Mesendoderm (in vitro differentiated cells): ENCODE measurements at regions not wholly inside any gene's neighbourhood (a gene's known extent, or its start where the extent isn't known, plus 50 kb on each side); places are given as distances from the start of the nearest gene placed in this dataset.
"Not testable (repeated sequence)": the region's sequence is repeated elsewhere in the genome, so short reads cannot be mapped to it uniquely, and the experiment has no call there.

Experiments
- DNase-seq: peaks from one replicate; pipeline ENCODE4 v3.0.0; 2013
- H2AK5ac ChIP-seq: 2 replicates; pipeline ENCODE4 v1.6.1; 2013; ENCODE audit warnings: low read length, inconsistent platforms
- H2BK120ac ChIP-seq: 2 replicates; pipeline ENCODE4 v1.6.1; 2013; ENCODE audit warnings: low read depth, mild to moderate bottlenecking, low read length, moderate library complexity, mixed read lengths
- H2BK15ac ChIP-seq: replicated peaks from 2 replicates; pipeline ENCODE4 v1.6.1; 2013; ENCODE audit warnings: low read depth, mild to moderate bottlenecking, moderate library complexity
- H2BK5ac ChIP-seq: 2 replicates; pipeline ENCODE4 v1.6.1; 2013; ENCODE audit warnings: low read length, inconsistent platforms
- H3K18ac ChIP-seq: 2 replicates; pipeline ENCODE4 v1.6.1; 2013; ENCODE audit warnings: mild to moderate bottlenecking, low read length, mixed read lengths
- H3K23ac ChIP-seq: one replicate; pipeline ENCODE4 v1.6.1; 2013; ENCODE audit warnings: low read length
- H3K27ac ChIP-seq: 2 replicates; pipeline ENCODE4 v1.5.1; 2013; ENCODE audit warnings: low read depth, mild to moderate bottlenecking, inconsistent platforms, low read length, moderate library complexity
- H3K27me3 ChIP-seq: 2 replicates; pipeline ENCODE4 v1.6.1; 2013; ENCODE audit warnings: low read length, control low read depth, mild to moderate bottlenecking, inconsistent platforms; ENCODE audit not compliant: insufficient read depth, poor library complexity
- H3K36me3 ChIP-seq: 2 replicates; pipeline ENCODE4 v1.6.1; 2013; ENCODE audit warnings: low read length, inconsistent platforms; ENCODE audit not compliant: control insufficient read depth, insufficient read depth
- H3K4ac ChIP-seq: one replicate; pipeline ENCODE4 v1.6.1; 2013; ENCODE audit warnings: low read depth, mild to moderate bottlenecking, low read length, moderate library complexity
- H3K4me1 ChIP-seq: 2 replicates; pipeline ENCODE4 v1.6.1; 2013; ENCODE audit warnings: low read depth, low read length, inconsistent platforms; ENCODE audit not compliant: control insufficient read depth
- H3K4me2 ChIP-seq: 2 replicates; pipeline ENCODE4 v1.6.1; 2013; ENCODE audit warnings: low read length
- H3K4me3 ChIP-seq: 2 replicates; pipeline ENCODE4 v1.5.1; 2013; ENCODE audit warnings: mild to moderate bottlenecking, low read length
- H3K56ac ChIP-seq: one replicate; pipeline ENCODE4 v1.6.1; 2013; ENCODE audit warnings: low read length
- H3K79me1 ChIP-seq: 2 replicates; pipeline ENCODE4 v1.6.1; 2013; ENCODE audit warnings: low read length, inconsistent platforms
- H3K79me2 ChIP-seq: 2 replicates; pipeline ENCODE4 v1.6.1; 2013; ENCODE audit warnings: mild to moderate bottlenecking, low read length; ENCODE audit not compliant: control insufficient read depth, insufficient read depth
- H3K9ac ChIP-seq: 2 replicates; pipeline ENCODE4 v1.6.1; 2013; ENCODE audit warnings: low read length, inconsistent platforms
- H4K5ac ChIP-seq: one replicate; pipeline ENCODE4 v1.6.1; 2013; ENCODE audit warnings: low read length
- H4K8ac ChIP-seq: one replicate; pipeline ENCODE4 v1.6.1; 2013; ENCODE audit warnings: low read depth, mild to moderate bottlenecking, control low read depth, low read length, moderate library complexity
- WGBS: extraction: QIAGEN DNeasy Blood & Tissue Kit; methylation state at CpG from one replicate; pipeline ENCODE4 v1.1.7; 2013; ENCODE audit warnings: low lambda C conversion rate, missing lambda C conversion rate; ENCODE audit not compliant: insufficient coverage; ENCODE audit errors: extremely low coverage; 5-methylcytosine and 5-hydroxymethylcytosine counted together

GRCh38 chr10:90227786-90228185, 526.4 kb downstream of the KIF20B start:
- Histone ChIP-seq H3K18ac (no peak overlapping the region), H3K79me1 (no peaks in the 10 kb centered on the region), H3K27ac (no peak overlapping the region), H3K4me3 (no peak overlapping the region), H3K4me1 (no peaks in the 10 kb centered on the region), H4K5ac (no peak overlapping the region), H3K4ac (no peak overlapping the region), H2AK5ac (no peak overlapping the region), H3K79me2 (no peaks in the 10 kb centered on the region), H3K27me3 (no peaks in the 10 kb centered on the region), H2BK120ac (no peak overlapping the region), H2BK15ac (no peak overlapping the region), H4K8ac (no peak overlapping the region), H3K36me3 (no peaks in the 10 kb centered on the region), H3K56ac (no peak overlapping the region), H3K9ac (no peak overlapping the region), H3K23ac (no peak overlapping the region), H3K4me2 (no peak overlapping the region), H2BK5ac (no peak overlapping the region)
- DNase-seq: no peak
- WGBS: no CpG with 5 or more reads among the region's 2 CpGs

- no peaks in the 10 kb centered on the region for H3K36me3 ChIP-seq
- H3K4ac ChIP-seq: no peak overlapping the region
- no peak overlapping the region for H4K5ac ChIP-seq
- no peak overlapping the region for H2AK5ac ChIP-seq
- no peak overlapping the region for H4K8ac ChIP-seq
- H3K4me2 ChIP-seq: no peak overlapping the region
- H2BK15ac ChIP-seq: no peak overlapping the region
- DNase-seq: no peak
- no peaks in the 10 kb centered on the region for H3K79me1 ChIP-seq
- H3K23ac ChIP-seq: no peak overlapping the region
- H3K4me3 ChIP-seq: no peak overlapping the region
- no peaks in the 10 kb centered on the region for H3K27me3 ChIP-seq
- no peaks in the 10 kb centered on the region for H3K79me2 ChIP-seq
- H3K18ac ChIP-seq: no peak overlapping the region
- H3K56ac ChIP-seq: no peak overlapping the region
- WGBS: no CpG with 5 or more reads among the region's 2 CpGs
- H3K4me1 ChIP-seq: no peaks in the 10 kb centered on the region
- no peak overlapping the region for H3K9ac ChIP-seq
- H2BK120ac ChIP-seq: no peak overlapping the region
- no peak overlapping the region for H3K27ac ChIP-seq
- no peak overlapping the region for H2BK5ac ChIP-seq
Observed at GRCh38 chr10:90229486-90229885, 528.1 kb downstream of the KIF20B start.

- not testable (repeated sequence) for DNase-seq, H2BK15ac ChIP-seq, H3K79me2 ChIP-seq, H4K8ac ChIP-seq, H3K36me3 ChIP-seq, H3K79me1 ChIP-seq, H2BK120ac ChIP-seq, H3K27me3 ChIP-seq, H3K9ac ChIP-seq, H2BK5ac ChIP-seq, H3K4me3 ChIP-seq, H3K4me2 ChIP-seq, H4K5ac ChIP-seq, H3K4me1 ChIP-seq, H3K23ac ChIP-seq, H3K4ac ChIP-seq, H3K56ac ChIP-seq, H3K27ac ChIP-seq, H2AK5ac ChIP-seq, H3K18ac ChIP-seq
- WGBS: no CpG with 5 or more reads among the region's 1 CpG
Observed at GRCh38 chr10:90233805-90234204, 532.4 kb downstream of the KIF20B start.

- no peak overlapping the region for H3K4me3 ChIP-seq
- H2BK5ac ChIP-seq: no peak overlapping the region
- no peaks in the 10 kb centered on the region for H3K36me3 ChIP-seq
- no peak overlapping the region for H3K4me2 ChIP-seq
- H3K18ac ChIP-seq: no peak overlapping the region
- no peak overlapping the region for H2BK15ac ChIP-seq
- no peak overlapping the region for H3K27ac ChIP-seq
- WGBS: no CpG with 5 or more reads among the region's 2 CpGs
- H3K56ac ChIP-seq: no peak overlapping the region
- H3K79me1 ChIP-seq: no peaks in the 10 kb centered on the region
- no peak overlapping the region for H4K5ac ChIP-seq
- no peak overlapping the region for H3K9ac ChIP-seq
- no peaks in the 10 kb centered on the region for H3K79me2 ChIP-seq
- H3K23ac ChIP-seq: no peak overlapping the region
- H3K4me1 ChIP-seq: no peaks in the 10 kb centered on the region
- no peaks in the 10 kb centered on the region for H3K27me3 ChIP-seq
- no peak overlapping the region for H2BK120ac ChIP-seq
- peak; percentile 5 for DNase-seq
- no peak overlapping the region for H2AK5ac ChIP-seq
- no peak overlapping the region for H3K4ac ChIP-seq
- no peak overlapping the region for H4K8ac ChIP-seq
Observed at GRCh38 chr10:90245623-90246022, 544.2 kb downstream of the KIF20B start.

GRCh38 chr10:90250784-90251183, 549.4 kb downstream of the KIF20B start:
- H3K18ac ChIP-seq, H3K56ac ChIP-seq, DNase-seq, H3K27ac ChIP-seq, H3K4ac ChIP-seq, H3K4me2 ChIP-seq, H2BK5ac ChIP-seq, H4K5ac ChIP-seq, H3K23ac ChIP-seq, H3K4me3 ChIP-seq, H3K27me3 ChIP-seq, H2BK15ac ChIP-seq, H3K36me3 ChIP-seq, H2AK5ac ChIP-seq, H2BK120ac ChIP-seq, H4K8ac ChIP-seq, H3K9ac ChIP-seq, H3K79me1 ChIP-seq, H3K79me2 ChIP-seq, H3K4me1 ChIP-seq: not testable (repeated sequence)
- no CpG with 5 or more reads among the region's 16 CpGs for WGBS

GRCh38 chr10:90269699-90270098, 568.3 kb downstream of the KIF20B start:
- WGBS: no CpG with 5 or more reads among the region's 2 CpGs
- H4K5ac ChIP-seq: no peak overlapping the region
- DNase-seq: no peak
- H2BK5ac ChIP-seq: no peak overlapping the region
- H3K79me2 ChIP-seq: no peaks in the 10 kb centered on the region
- H3K18ac ChIP-seq: no peak overlapping the region
- no peak overlapping the region for H3K9ac ChIP-seq
- no peak overlapping the region for H2AK5ac ChIP-seq
- H3K36me3 ChIP-seq: no peaks in the 10 kb centered on the region
- H3K4ac ChIP-seq: no peak overlapping the region
- H3K27me3 ChIP-seq: no peaks in the 10 kb centered on the region
- no peak overlapping the region for H3K4me2 ChIP-seq
- no peak overlapping the region for H3K56ac ChIP-seq
- H4K8ac ChIP-seq: no peak overlapping the region
- H3K27ac ChIP-seq: no peak overlapping the region
- no peak overlapping the region for H2BK120ac ChIP-seq
- no peak overlapping the region for H3K4me3 ChIP-seq
- no peak overlapping the region for H3K23ac ChIP-seq
- H3K79me1 ChIP-seq: no peaks in the 10 kb centered on the region
- H2BK15ac ChIP-seq: no peak overlapping the region
- no peaks in the 10 kb centered on the region for H3K4me1 ChIP-seq
